Hepatocyte (in vitro differentiated cells): ENCODE measurements at regions not wholly inside any gene's neighbourhood (a gene's known extent, or its start where the extent isn't known, plus 50 kb on each side); places are given as distances from the start of the nearest gene placed in this dataset.

ENCODE experiments used
- CTCF ChIP-seq: fragments of 200-600 bp; sonication (generic); IDR thresholded peaks from 2 replicates; pipeline ENCODE4 v1.5.1; 2016; ENCODE audit warnings: antibody characterized with exemption, mild to moderate bottlenecking; ENCODE audit not compliant: poor library complexity
- EZH2 ChIP-seq: fragments of 200-600 bp; sonication (generic); IDR thresholded peaks from 2 replicates; pipeline ENCODE4 v1.6.1; 2016; ENCODE audit warnings: antibody characterized with exemption, mild to moderate bottlenecking, borderline replicate concordance
- EZH2phosphoT487 ChIP-seq: fragments of 200-600 bp; sonication (generic); IDR thresholded peaks from one replicate; pipeline ENCODE4 v1.6.1; 2018; ENCODE audit warnings: antibody characterized with exemption, mild to moderate bottlenecking, low read depth, moderate library complexity; ENCODE audit not compliant: unreplicated experiment, severe bottlenecking

GRCh38 chrX:94752434-94753169 is 1078.6 kb downstream of the FAM133A start:
- TF ChIP-seq CTCF (no peak), EZH2phosphoT487 (no peak), EZH2 (no peak)
